Endothelial cell of umbilical vein (primary cell): ENCODE measurements at regions not wholly inside any gene's neighbourhood (a gene's known extent, or its start where the extent isn't known, plus 50 kb on each side); places are given as distances from the start of the nearest gene placed in this dataset.

Experiments used
- BruUV-seq: library from RNA; stranded (reverse); fragments of 400-500 nt; replicated peaks from 2 replicates; lab custom pipeline; 2021; lab: Mats Ljungman, UMichigan
- CTCF ChIA-PET: fragments of 300-600, 350-600 bp; sonication (Branson Sonifier 250); formaldehyde crosslinking; loops from one replicate; lab custom pipeline; 2021; ENCODE audit warnings: antibody characterized with exemption, inconsistent platforms; lab: Charles Lee
- POLR2A ChIA-PET: fragments of 300-600, 350-600 bp; sonication (Branson Sonifier 250); formaldehyde crosslinking; loops from one replicate; lab custom pipeline; 2021; ENCODE audit warnings: antibody characterized with exemption, inconsistent platforms; lab: Charles Lee
- DNase-seq: peaks from one replicate; pipeline ENCODE4 v3.0.0-alpha.2; 2011; ENCODE audit warnings: low read depth, low spot score
- FAIRE-seq: peaks from 2 replicates; lab custom pipeline; 2011; peaks lifted over from hg19 to GRCh38; lab: Jason Lieb, UNC
- H2AFZ ChIP-seq: 2 replicates; pipeline ENCODE4 v1.6.0; 2012; ENCODE audit warnings: low read depth, low read length, control low read depth, inconsistent platforms
- H3K27ac ChIP-seq: 2 replicates; pipeline ENCODE4 v1.5.1; 2011; ENCODE audit warnings: low read depth, mild to moderate bottlenecking, control low read depth, low read length, moderate library complexity; ENCODE audit not compliant: insufficient read depth
- H3K27me3 ChIP-seq, 2 experiments: 2 replicates each; pipeline versions ENCODE4 v1.6.0 to v1.6.1; 2011; ENCODE audit warnings: low read length in 2 of 2, mixed read lengths in 1 of 2; ENCODE audit not compliant: control insufficient read depth in 2 of 2, insufficient read depth in 2 of 2
- H3K36me3 ChIP-seq, 2 experiments: 2 replicates in 1 of 2; 3 replicates in 1 of 2; pipeline ENCODE4 v1.5.1; 2011; ENCODE audit warnings: low read length in 2 of 2, mild to moderate bottlenecking in 1 of 2, moderate library complexity in 1 of 2; ENCODE audit not compliant: control insufficient read depth in 2 of 2, insufficient read depth in 2 of 2; ENCODE audit errors: extremely low read depth in 1 of 2
- H3K4me1 ChIP-seq: 3 replicates; pipeline ENCODE4 v1.5.1; 2011; ENCODE audit warnings: mild to moderate bottlenecking, low read length; ENCODE audit not compliant: control insufficient read depth, insufficient read depth; ENCODE audit errors: extremely low read depth
- H3K4me2 ChIP-seq: 2 replicates; pipeline ENCODE4 v1.6.1; 2011; ENCODE audit warnings: low read length, control low read depth, mixed read lengths; ENCODE audit not compliant: insufficient read depth
- H3K4me3 ChIP-seq, 3 experiments: fragments of 200-600 bp in 1 of 3; sonication (generic), shearing (Covaris generic) in 1 of 3; replicated peaks in 1 of 3; 2 replicates each; pipeline ENCODE4 v1.5.1; 2011 to 2016; ENCODE audit warnings: control low read depth in 3 of 3, low read length in 3 of 3, mild to moderate bottlenecking in 2 of 3, inconsistent platforms in 1 of 3, low read depth in 1 of 3, moderate library complexity in 1 of 3; ENCODE audit not compliant: insufficient read depth in 1 of 3
- H3K79me2 ChIP-seq: 2 replicates; pipeline ENCODE4 v1.6.0; 2012; ENCODE audit warnings: low read length, inconsistent platforms; ENCODE audit not compliant: control insufficient read depth, insufficient read depth
- H3K9ac ChIP-seq: replicated peaks from 2 replicates; pipeline ENCODE3; 2011; ENCODE audit warnings: low read length, control low read depth; ENCODE audit not compliant: insufficient read depth; ENCODE audit errors: extremely low read depth
- H3K9me1 ChIP-seq: replicated peaks from 3 replicates; pipeline ENCODE4 v1.6.0; 2011; ENCODE audit warnings: mild to moderate bottlenecking, low read length; ENCODE audit not compliant: control insufficient read depth, insufficient read depth; ENCODE audit errors: extremely low read depth
- H3K9me3 ChIP-seq: replicated peaks from 2 replicates; pipeline ENCODE4 v1.5.1; 2012; ENCODE audit warnings: low read length, inconsistent platforms; ENCODE audit not compliant: control insufficient read depth, insufficient read depth
- H4K20me1 ChIP-seq: replicated peaks from 2 replicates; pipeline ENCODE3; 2011; ENCODE audit warnings: mild to moderate bottlenecking, low read length; ENCODE audit not compliant: control insufficient read depth, insufficient read depth; ENCODE audit errors: extremely low read depth
- CTCF ChIP-seq, 2 donors: IDR thresholded peaks; 1 replicate in 1 of 2; 2 replicates in 1 of 2; pipeline ENCODE4 v1.5.1; 2011; ENCODE audit warnings: low read length in 2 of 2, mild to moderate bottlenecking in 2 of 2, moderate library complexity in 2 of 2, control low read depth in 1 of 2, inconsistent platforms in 1 of 2, low read depth in 1 of 2; ENCODE audit not compliant: insufficient read depth in 1 of 2; ENCODE audit errors: extremely low read depth in 1 of 2
- EZH2 ChIP-seq: IDR thresholded peaks from 2 replicates; pipeline ENCODE4 v1.6.1; 2012; ENCODE audit warnings: borderline replicate concordance, low read depth, mild to moderate bottlenecking, moderate library complexity, low read length, inconsistent platforms; ENCODE audit not compliant: severe bottlenecking
- FOS ChIP-seq: IDR thresholded peaks from 2 replicates; pipeline ENCODE4 v1.6.1; 2011; ENCODE audit warnings: mild to moderate bottlenecking, low read length, moderate library complexity, borderline replicate concordance; ENCODE audit not compliant: insufficient read depth
- GATA2 ChIP-seq: IDR thresholded peaks from 2 replicates; pipeline ENCODE4 v1.7.0; 2011; ENCODE audit warnings: low read depth, mild to moderate bottlenecking, moderate library complexity, mixed read lengths, low read length; ENCODE audit not compliant: insufficient read length, insufficient read depth
- JUN ChIP-seq: IDR thresholded peaks from 2 replicates; pipeline ENCODE4 v1.6.1; 2011; ENCODE audit warnings: borderline replicate concordance, low read depth; ENCODE audit not compliant: insufficient read length, insufficient read depth
- MAX ChIP-seq: IDR thresholded peaks from 2 replicates; pipeline ENCODE4 v1.6.1; 2011; ENCODE audit not compliant: insufficient read depth, insufficient read length
- MYC ChIP-seq: IDR thresholded peaks from one replicate; pipeline ENCODE4 v1.6.1; 2011; ENCODE audit warnings: mild to moderate bottlenecking, low read depth, low read length
- POLR2A ChIP-seq: IDR thresholded peaks from 2 replicates; pipeline ENCODE4 v1.6.1; 2012; ENCODE audit warnings: low read depth, mild to moderate bottlenecking, control low read depth, low read length
- POLR2AphosphoS5 ChIP-seq: IDR thresholded peaks from 2 replicates; pipeline ENCODE4 v1.6.1; 2012; ENCODE audit warnings: low read depth, mild to moderate bottlenecking, control low read depth, low read length, moderate library complexity; ENCODE audit not compliant: insufficient read depth
- dilution Hi-C: fragments of 300-500 bp; cut with MboI; formaldehyde crosslinking; loops from one replicate; pipeline ENCODE4 v1.15.0; 2019; ENCODE audit warnings: low sequenced_read_pairs; ENCODE audit not compliant: extremely low pct_ligation_motif_present
- intact Hi-C: fragments of 100-400 bp; cut with micrococcal nuclease; formaldehyde crosslinking; loops from one replicate; pipeline ENCODE4 v1.10.0; 2022

- DNase-seq = no peak
- Histone ChIP-seq H3K4me2 (no peak overlapping the region), H3K4me1 (no peaks in the 10 kb centered on the region), H3K27me3 (no peaks in the 10 kb centered on the region), H3K9me1 (no peaks in the 10 kb centered on the region), H2AFZ (no peak overlapping the region), H3K27ac (no peak overlapping the region), H3K79me2 (no peaks in the 10 kb centered on the region), H4K20me1 (no peaks in the 10 kb centered on the region), H3K9ac (no peak overlapping the region), H3K9me3 (peaks cover 2% of the 10 kb centered on the region), H3K4me3 (no peak overlapping the region), H3K36me3 (no peaks in the 10 kb centered on the region)
- dilution Hi-C loops = no loop called here
- POLR2A ChIA-PET = no interaction called here
- TF ChIP-seq EZH2 (no peak), JUN (no peak), GATA2 (no peak), POLR2A (no peak), MAX (no peak), POLR2AphosphoS5 (no peak), MYC (no peak), CTCF (IDR thresholded peaks at IDR 0.05; ENCODE audit: extremely low read depth in 1 of 2, insufficient read depth in 1 of 2, low read depth in 1 of 2, low read length in 2 of 2) (no peak), FOS (no peak)
- intact Hi-C loops = no loop called here
- FAIRE-seq = no peak
- CTCF ChIA-PET = no interaction called here
- no TSS peak for BruUV-seq
Measured at GRCh38 chr2:5176764-5177163, 515.4 kb upstream of the SOX11 start.
